HEK293T (cell line): ENCODE measurements at regions not wholly inside any gene's neighbourhood (a gene's known extent, or its start where the extent isn't known, plus 50 kb on each side); places are given as distances from the start of the nearest gene placed in this dataset.

Experiments used
- CTCF ChIA-PET: fragments of 350-600 bp; formaldehyde crosslinking; extraction: SDS; loops from one replicate; lab custom pipeline; 2021; ENCODE audit warnings: antibody characterized with exemption, inconsistent platforms; lab: Yijun Ruan, JAX
- POLR2A ChIA-PET: fragments of 350-600 bp; formaldehyde crosslinking; extraction: SDS; loops from one replicate; lab custom pipeline; 2020; ENCODE audit warnings: antibody characterized with exemption, inconsistent platforms; lab: Yijun Ruan, JAX
- DNase-seq: peaks from one replicate; pipeline ENCODE4 v3.0.0; 2012; ENCODE audit warnings: mixed read lengths; ENCODE audit errors: extremely low spot score
- ARNT ChIP-seq: fragments of 450-650 bp; IDR thresholded peaks from 2 replicates; pipeline ENCODE4 v1.6.1; 2017; ENCODE audit warnings: mild to moderate bottlenecking
- BHLHE40 ChIP-seq: fragments of 450-650 bp; IDR thresholded peaks from 2 replicates; pipeline ENCODE4 v1.6.1; 2016; ENCODE audit warnings: mild to moderate bottlenecking, moderate library complexity, borderline replicate concordance
- CTBP1 ChIP-seq: fragments of 450-650 bp; IDR thresholded peaks from 2 replicates; pipeline ENCODE4 v1.6.1; 2016; ENCODE audit warnings: borderline replicate concordance
- ELF4 ChIP-seq: fragments of 450-650 bp; IDR thresholded peaks from 2 replicates; pipeline ENCODE4 v1.6.1; 2017; ENCODE audit warnings: antibody characterized with exemption
- FOXA1 ChIP-seq: fragments of 450-650 bp; IDR thresholded peaks from 2 replicates; pipeline ENCODE4 v1.6.1; 2016; ENCODE audit warnings: mild to moderate bottlenecking
- FOXK2 ChIP-seq: fragments of 450-650 bp; IDR thresholded peaks from 2 replicates; pipeline ENCODE4 v1.6.1; 2016; ENCODE audit warnings: mild to moderate bottlenecking
- FOXM1 ChIP-seq: fragments of 450-650 bp; IDR thresholded peaks from 2 replicates; pipeline ENCODE4 v1.6.1; 2017; ENCODE audit warnings: mild to moderate bottlenecking, borderline replicate concordance
- HDGF ChIP-seq: fragments of 450-650 bp; IDR thresholded peaks from 2 replicates; pipeline ENCODE4 v1.6.1; 2017; ENCODE audit warnings: antibody characterized with exemption, borderline replicate concordance
- L3MBTL2 ChIP-seq: fragments of 450-650 bp; conservative IDR thresholded peaks from 2 replicates; pipeline ENCODE4 v1.6.1; 2016; ENCODE audit warnings: mild to moderate bottlenecking
- LEF1 ChIP-seq: fragments of 450-650 bp; IDR thresholded peaks from 2 replicates; pipeline ENCODE4 v1.6.1; 2017; ENCODE audit warnings: mild to moderate bottlenecking, borderline replicate concordance
- NFRKB ChIP-seq: fragments of 450-650 bp; IDR thresholded peaks from 2 replicates; pipeline ENCODE4 v1.6.1; 2016; ENCODE audit warnings: mild to moderate bottlenecking, moderate library complexity
- SP1 ChIP-seq: fragments of 450-650 bp; IDR thresholded peaks from 2 replicates; pipeline ENCODE4 v1.6.1; 2017
- SUZ12 ChIP-seq: fragments of 450-650 bp; IDR thresholded peaks from 2 replicates; pipeline ENCODE4 v1.6.1; 2016; ENCODE audit warnings: mild to moderate bottlenecking
- TARDBP ChIP-seq: fragments of 450-650 bp; IDR thresholded peaks from 2 replicates; pipeline ENCODE4 v1.6.1; 2016
- ZNF384 ChIP-seq: fragments of 450-650 bp; IDR thresholded peaks from 2 replicates; pipeline ENCODE4 v1.6.1; 2016
- TF ChIP-seq, protein P1 (sequence below): fragments of 450-650 bp; IDR thresholded peaks from 2 replicates; pipeline ENCODE4 v1.6.1; 2016

DNA sequence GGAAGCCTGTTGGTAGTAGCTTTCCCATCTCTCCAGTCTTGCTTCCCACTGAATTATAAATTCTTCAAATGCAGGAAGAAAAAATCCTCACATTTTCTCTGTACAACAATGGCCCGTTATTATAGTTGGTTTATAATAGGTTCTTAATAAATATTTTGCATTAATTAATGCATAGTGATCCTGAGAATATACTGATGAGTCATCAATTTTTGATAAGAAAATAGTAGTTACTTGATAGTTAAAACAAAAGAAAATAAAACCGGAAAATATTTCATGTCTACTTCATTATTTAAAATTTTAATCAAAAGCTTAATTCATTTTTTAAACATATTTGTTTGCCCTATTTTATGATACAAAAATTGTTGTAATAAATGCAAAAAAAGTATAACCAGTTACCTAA is 762.6 kb downstream of the BRINP1 start:
- no peak for DNase-seq
- TF ChIP-seq FOXA1 (no peak), FOXK2 (no peak), TARDBP (no peak)
- TF ChIP-seq, protein P1, sequence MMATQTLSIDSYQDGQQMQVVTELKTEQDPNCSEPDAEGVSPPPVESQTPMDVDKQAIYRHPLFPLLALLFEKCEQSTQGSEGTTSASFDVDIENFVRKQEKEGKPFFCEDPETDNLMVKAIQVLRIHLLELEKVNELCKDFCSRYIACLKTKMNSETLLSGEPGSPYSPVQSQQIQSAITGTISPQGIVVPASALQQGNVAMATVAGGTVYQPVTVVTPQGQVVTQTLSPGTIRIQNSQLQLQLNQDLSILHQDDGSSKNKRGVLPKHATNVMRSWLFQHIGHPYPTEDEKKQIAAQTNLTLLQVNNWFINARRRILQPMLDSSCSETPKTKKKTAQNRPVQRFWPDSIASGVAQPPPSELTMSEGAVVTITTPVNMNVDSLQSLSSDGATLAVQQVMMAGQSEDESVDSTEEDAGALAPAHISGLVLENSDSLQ = no peak
- ChIA-PET CTCF (no interaction called here), POLR2A (no interaction called here)

DNA sequence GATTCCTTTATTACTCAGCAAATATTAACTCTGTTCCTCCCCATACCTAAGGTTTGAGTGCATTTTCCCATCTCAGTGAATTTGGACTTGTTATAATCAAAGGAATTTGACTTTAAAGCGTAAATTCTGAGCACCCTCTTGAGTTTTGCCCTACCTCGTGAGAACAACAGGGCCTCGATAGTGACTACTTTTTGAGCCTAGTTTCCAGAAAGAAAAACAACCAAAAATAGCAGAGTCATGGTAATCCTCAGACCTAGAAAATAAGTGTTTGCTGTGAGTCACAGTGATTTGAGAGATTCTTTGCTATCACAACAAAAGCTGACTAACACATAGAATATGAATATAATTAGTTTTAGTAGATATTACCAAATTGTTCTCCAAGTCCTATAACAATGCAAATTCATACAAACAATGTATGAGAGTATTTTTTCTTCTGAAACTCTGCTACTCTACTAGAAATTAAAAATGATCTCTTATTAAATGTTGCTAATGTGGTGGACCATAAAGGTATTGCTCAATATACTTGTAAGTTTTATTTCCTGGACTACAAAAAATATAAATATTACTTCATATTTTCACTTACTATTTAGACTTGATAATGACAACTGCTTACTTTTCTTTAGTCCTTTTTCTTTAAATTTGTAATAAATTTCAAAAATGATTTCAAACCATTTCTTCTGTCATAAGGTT is 759.7 kb downstream of the BRINP1 start:
- ChIA-PET POLR2A (no interaction called here), CTCF (no interaction called here)
- TF ChIP-seq LEF1 (no peak), NFRKB (no peak), ZNF384 (no peak)
- DNase-seq = no peak

DNA sequence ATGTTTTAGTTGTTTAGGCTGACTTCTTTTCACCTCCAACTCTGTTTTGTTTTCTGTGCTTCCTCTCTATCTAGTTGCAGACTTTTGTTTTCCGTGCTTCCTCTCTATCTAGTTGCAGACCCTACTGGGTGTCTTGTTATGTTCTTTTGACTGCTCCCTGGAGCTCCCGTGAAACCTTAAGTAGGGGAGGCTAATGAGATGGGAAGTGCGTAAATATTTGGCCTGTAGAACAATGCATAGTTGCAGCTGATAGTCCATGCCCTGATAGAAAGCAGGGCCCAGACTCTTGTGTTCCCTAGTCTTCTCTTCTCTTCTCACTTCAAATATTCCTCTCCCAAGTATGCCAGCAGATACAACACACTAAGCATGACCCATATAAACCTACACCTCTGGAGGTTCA is 757.0 kb downstream of the BRINP1 start:
- TF ChIP-seq LEF1 (no peak), SP1 (no peak), TARDBP (no peak), FOXK2 (no peak), SUZ12 (no peak), HDGF (no peak), ZNF384 (no peak), L3MBTL2 (no peak), ARNT (no peak), ELF4 (no peak)
- TF ChIP-seq, protein P1 = no peak
- ChIA-PET CTCF (no interaction called here), POLR2A (no interaction called here)
- no peak for DNase-seq

DNA sequence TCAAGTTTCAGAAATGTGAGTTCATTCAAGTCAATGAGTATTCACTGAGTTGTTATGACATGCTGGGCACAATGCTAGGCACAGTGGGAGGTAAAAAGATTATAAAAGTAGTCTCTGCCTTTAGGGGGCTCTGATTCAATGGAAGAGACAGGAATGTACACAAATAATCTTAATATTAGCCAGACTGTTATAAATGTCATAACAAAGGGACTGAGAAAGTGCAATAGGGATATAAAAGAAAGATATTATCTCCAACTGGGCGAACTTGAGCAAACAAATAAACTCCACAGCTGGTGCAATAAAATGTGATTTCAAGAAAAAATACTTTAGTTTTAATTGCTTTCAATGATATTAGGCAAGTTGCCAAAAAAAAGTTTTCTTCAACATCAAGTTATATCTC is 755.2 kb downstream of the BRINP1 start:
- DNase-seq = no peak
- ChIA-PET CTCF (no interaction called here), POLR2A (no interaction called here)
- TF ChIP-seq FOXA1 (no peak), TARDBP (no peak), HDGF (no peak), LEF1 (no peak), CTBP1 (no peak), SUZ12 (no peak), FOXM1 (no peak), FOXK2 (no peak), NFRKB (no peak), SP1 (no peak), ZNF384 (no peak), L3MBTL2 (no peak), ELF4 (no peak), BHLHE40 (no peak), ARNT (no peak)
- TF ChIP-seq, protein P1 = no peak

DNA sequence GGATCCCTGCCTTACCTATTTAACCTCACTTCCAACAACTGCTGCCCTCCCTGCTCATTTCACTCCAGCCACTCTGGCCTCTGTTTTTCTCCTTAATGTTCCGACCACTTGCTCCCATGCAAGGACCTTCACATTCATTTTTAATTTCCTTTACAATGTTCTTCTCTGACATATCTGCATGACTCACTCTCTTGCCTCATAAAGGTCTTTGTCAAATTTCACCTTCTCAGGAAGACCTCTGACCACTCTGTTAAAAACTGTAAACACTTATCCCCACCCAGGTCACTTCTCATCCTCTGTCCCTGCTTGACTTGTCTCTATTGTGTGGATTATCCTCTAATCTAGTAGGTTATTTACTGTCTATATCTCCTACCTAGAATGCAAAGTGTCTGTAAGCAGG is 751.2 kb downstream of the BRINP1 start:
- ChIA-PET CTCF (no interaction called here), POLR2A (no interaction called here)
- no peak for TF ChIP-seq ELF4
- no peak for TF ChIP-seq ZNF384
- no peak for TF ChIP-seq NFRKB
- no peak for TF ChIP-seq BHLHE40
- TF ChIP-seq L3MBTL2 = no peak
- no peak for TF ChIP-seq CTBP1
- no peak for TF ChIP-seq ARNT
- no peak for TF ChIP-seq FOXK2
- no peak for TF ChIP-seq FOXM1
- no peak for TF ChIP-seq HDGF
- no peak for TF ChIP-seq SUZ12
- TF ChIP-seq, protein P1 = no peak
- TF ChIP-seq FOXA1 = no peak
- TF ChIP-seq TARDBP = no peak
- no peak for TF ChIP-seq LEF1
- DNase-seq = no peak

DNA sequence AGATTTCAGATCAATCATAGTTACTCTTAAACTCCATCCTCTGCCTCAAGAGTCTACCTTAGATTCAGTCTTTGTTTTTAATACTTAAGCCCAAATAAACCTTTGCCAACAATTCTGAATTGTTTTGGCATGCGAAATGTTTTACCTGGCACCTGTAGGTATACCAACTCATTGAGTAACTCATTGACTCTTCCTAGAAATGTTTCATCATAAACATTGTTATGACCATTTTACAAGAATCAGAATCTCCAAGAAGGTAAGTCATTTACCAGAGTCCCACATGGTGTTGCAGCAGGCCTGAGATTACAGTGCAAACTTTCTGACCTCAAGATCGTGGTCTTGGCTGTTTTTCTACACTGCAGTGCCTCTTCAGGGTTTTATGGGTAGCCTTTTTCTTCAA is 750.4 kb downstream of the BRINP1 start:
- no peak for TF ChIP-seq SP1
- TF ChIP-seq ELF4 = no peak
- no peak for TF ChIP-seq ARNT
- no peak for TF ChIP-seq SUZ12
- no peak for TF ChIP-seq CTBP1
- no peak for TF ChIP-seq FOXM1
- no peak for TF ChIP-seq FOXK2
- TF ChIP-seq FOXA1 = no peak
- no peak for TF ChIP-seq TARDBP
- TF ChIP-seq L3MBTL2 = no peak
- TF ChIP-seq ZNF384 = no peak
- no peak for TF ChIP-seq NFRKB
- TF ChIP-seq LEF1 = no peak
- no peak for TF ChIP-seq BHLHE40
- TF ChIP-seq, protein P1 = no peak
- no peak for TF ChIP-seq HDGF
- ChIA-PET POLR2A (no interaction called here), CTCF (no interaction called here)
- no peak for DNase-seq
